Neutrophil (primary cell): ENCODE measurements at regions not wholly inside any gene's neighbourhood (a gene's known extent, or its start where the extent isn't known, plus 50 kb on each side); places are given as distances from the start of the nearest gene placed in this dataset.

Experiments used
- H3K27ac ChIP-seq: fragments of 200-600 bp; sonication (generic); 2 replicates; pipeline ENCODE4 v1.5.1; 2016; ENCODE audit warnings: mild to moderate bottlenecking, moderate library complexity
- H3K27me3 ChIP-seq: fragments of 200-600 bp; sonication (generic); 2 replicates; pipeline ENCODE4 v1.6.0; 2016; ENCODE audit warnings: mild to moderate bottlenecking
- H3K36me3 ChIP-seq: fragments of 200-600 bp; sonication (generic); 2 replicates; pipeline ENCODE4 v1.5.1; 2017
- H3K4me1 ChIP-seq, 2 experiments: fragments of 200-600 bp in 1 of 2; sonication (generic) in 1 of 2; 1 replicate in 1 of 2; 2 replicates in 1 of 2; pipeline versions ENCODE4 v1.5.1 to v1.6.1; 2013 to 2016; ENCODE audit warnings: low read depth in 1 of 2, low read length in 1 of 2, mild to moderate bottlenecking in 1 of 2, moderate library complexity in 1 of 2; ENCODE audit not compliant: control insufficient read depth in 1 of 2, insufficient read depth in 1 of 2
- H3K4me3 ChIP-seq, 2 experiments: fragments of 200-600 bp in 1 of 2; sonication (generic) in 1 of 2; 1 replicate in 1 of 2; 2 replicates in 1 of 2; pipeline ENCODE4 v1.5.1; 2013 to 2016; ENCODE audit warnings: low read depth in 1 of 2, low read length in 1 of 2, mild to moderate bottlenecking in 1 of 2, moderate library complexity in 1 of 2
- H3K9me3 ChIP-seq: fragments of 200-600 bp; sonication (generic); 2 replicates; pipeline ENCODE4 v1.5.1; 2016
- TF ChIP-seq, protein P1 (sequence below): fragments of 200-600 bp; sonication (generic); IDR thresholded peaks from 2 replicates; pipeline ENCODE4 v1.5.1; 2016; ENCODE audit warnings: antibody characterized with exemption

DNA sequence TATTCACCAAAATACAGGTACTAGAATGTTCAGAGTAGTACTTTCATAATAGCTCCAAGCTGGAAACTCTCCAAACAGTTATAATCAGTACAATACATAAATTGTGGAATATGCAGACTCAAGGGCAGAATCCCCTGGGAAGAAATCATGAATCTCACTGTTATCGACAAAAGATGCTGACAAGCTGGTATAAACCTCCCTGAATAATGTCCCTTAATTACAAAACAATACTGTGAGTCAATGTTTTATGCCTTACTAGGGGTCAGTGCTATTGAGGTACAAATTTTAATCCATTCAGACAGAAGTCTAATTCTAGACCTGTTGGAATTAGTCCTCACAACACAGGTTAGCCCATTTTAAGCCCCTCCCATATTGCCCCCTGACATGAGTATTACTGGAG, 532.3 kb downstream of the DTWD2 start:
- Histone ChIP-seq H3K27ac (no peak overlapping the region), H3K9me3 (no peaks in the 10 kb centered on the region), H3K27me3 (no peaks in the 10 kb centered on the region), H3K4me1 (no peaks in the 10 kb centered on the region), H3K4me3 (no peak overlapping the region), H3K36me3 (no peaks in the 10 kb centered on the region)
- TF ChIP-seq, protein P1, sequence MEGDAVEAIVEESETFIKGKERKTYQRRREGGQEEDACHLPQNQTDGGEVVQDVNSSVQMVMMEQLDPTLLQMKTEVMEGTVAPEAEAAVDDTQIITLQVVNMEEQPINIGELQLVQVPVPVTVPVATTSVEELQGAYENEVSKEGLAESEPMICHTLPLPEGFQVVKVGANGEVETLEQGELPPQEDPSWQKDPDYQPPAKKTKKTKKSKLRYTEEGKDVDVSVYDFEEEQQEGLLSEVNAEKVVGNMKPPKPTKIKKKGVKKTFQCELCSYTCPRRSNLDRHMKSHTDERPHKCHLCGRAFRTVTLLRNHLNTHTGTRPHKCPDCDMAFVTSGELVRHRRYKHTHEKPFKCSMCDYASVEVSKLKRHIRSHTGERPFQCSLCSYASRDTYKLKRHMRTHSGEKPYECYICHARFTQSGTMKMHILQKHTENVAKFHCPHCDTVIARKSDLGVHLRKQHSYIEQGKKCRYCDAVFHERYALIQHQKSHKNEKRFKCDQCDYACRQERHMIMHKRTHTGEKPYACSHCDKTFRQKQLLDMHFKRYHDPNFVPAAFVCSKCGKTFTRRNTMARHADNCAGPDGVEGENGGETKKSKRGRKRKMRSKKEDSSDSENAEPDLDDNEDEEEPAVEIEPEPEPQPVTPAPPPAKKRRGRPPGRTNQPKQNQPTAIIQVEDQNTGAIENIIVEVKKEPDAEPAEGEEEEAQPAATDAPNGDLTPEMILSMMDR = no peak

DNA sequence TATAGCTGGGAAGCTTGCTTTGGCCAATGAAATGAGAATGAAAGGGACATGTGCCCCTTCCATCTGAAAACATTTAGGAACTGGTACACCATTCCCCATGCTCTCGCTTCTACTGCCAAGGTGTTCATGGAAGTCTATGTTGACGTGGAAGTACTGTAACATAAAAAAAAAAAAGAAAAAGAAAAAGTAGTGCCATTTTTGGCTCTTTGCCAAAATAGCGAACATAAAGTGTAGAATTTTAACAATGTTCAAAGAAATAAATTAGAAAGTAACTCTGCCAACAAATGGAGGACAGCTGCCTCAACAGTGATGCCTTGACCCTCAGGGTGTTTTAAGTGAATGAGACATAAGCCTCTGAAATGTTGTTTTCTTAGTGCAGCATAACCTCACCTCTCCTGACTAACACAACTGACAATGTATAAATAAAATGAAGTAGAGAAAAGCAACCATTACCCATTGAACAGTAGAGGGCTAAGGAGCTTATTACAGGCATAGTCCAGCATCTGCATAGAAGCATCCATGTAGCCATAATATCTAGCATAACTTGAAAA, 536.6 kb downstream of the DTWD2 start:
- Histone ChIP-seq H3K27ac (no peak overlapping the region), H3K36me3 (no peaks in the 10 kb centered on the region), H3K4me1 (no peaks in the 10 kb centered on the region), H3K27me3 (no peaks in the 10 kb centered on the region), H3K4me3 (no peak overlapping the region), H3K9me3 (no peaks in the 10 kb centered on the region)
- TF ChIP-seq, protein P1 = no peak

DNA sequence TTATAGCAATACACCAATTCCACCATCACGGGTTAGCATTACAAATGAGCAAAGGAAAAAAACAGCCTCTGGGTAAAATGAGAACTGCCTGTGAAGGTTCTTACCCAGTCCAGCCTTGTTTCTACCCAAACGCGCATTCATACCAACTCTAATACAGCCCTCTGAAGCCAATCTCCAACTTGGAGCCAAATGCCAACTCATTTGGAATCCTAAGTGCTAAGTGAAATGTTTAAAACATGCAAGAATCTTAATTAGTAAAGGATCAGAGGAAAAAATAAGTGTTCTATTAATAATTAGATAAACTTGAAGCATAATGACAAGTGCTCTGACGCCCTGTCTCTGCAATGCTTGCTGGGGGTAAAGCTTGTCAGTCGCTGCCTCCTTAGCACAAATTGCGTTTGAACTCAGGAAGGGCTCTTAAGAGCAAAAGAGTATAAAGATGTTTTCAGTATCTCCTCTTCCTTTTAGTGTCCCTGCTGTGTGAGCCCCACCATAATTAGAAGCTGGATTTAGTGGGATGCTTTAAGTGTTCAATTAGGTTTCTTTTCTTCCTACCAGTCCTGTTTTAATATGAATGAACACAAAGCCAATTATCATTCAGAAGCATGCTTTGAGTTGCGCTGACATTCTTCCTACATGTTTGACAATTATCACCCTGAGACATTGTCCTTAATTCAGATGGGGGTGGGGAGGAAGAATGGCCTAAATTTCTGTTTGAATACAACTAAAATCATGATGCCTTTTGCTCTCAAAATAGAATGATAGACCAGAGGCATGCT, 537.6 kb downstream of the DTWD2 start:
- Histone ChIP-seq H3K27ac (no peak overlapping the region), H3K4me1 (no peaks in the 10 kb centered on the region), H3K4me3 (no peak overlapping the region), H3K36me3 (no peaks in the 10 kb centered on the region), H3K9me3 (no peaks in the 10 kb centered on the region), H3K27me3 (no peaks in the 10 kb centered on the region)
- TF ChIP-seq, protein P1 = no peak

DNA sequence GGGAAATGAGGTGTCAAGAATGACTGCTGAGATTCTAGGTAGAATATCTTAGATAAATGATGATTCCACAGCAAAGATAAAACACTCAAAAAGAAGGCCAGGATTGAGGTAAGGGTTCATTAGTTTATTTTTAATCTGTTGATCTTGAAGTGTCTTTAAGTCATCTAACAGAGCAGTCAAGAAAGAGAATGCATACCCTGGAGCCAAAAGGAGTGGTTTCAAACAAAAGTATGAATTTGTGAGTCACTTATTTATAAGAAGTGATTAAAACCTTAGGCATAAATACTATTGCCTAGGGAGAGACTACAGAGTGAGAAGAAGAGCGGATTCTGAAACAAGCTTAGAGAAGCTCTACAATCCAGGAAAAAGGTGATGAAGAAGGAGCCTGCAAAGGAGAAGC, 541.0 kb downstream of the DTWD2 start:
- H3K9me3 ChIP-seq = no peaks in the 10 kb centered on the region
- H3K36me3 ChIP-seq = no peaks in the 10 kb centered on the region
- no peak overlapping the region for H3K27ac ChIP-seq
- TF ChIP-seq, protein P1 = no peak
- H3K4me1 ChIP-seq = no peaks in the 10 kb centered on the region
- H3K4me3 ChIP-seq = no peak overlapping the region
- no peaks in the 10 kb centered on the region for H3K27me3 ChIP-seq

DNA sequence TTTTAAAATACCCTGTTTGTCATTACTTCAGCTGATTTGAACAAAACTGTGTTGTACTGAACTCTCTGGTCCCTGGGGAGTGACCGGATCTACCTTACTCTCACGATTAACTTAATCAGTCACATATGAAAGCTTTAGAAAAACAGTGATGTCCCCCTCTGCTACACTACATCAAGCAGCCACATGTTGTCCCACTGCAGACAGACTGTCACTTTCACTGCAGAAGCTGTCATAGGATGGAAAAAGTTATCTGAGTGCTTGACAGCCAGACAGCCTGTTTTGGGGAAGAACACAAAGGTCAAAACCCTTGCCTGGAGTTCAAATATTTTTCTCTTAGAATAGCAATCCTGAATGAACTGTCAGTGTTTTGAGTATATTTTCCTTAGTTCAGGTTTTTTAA, 546.4 kb downstream of the DTWD2 start:
- TF ChIP-seq, protein P1 = no peak
- no peaks in the 10 kb centered on the region for H3K4me1 ChIP-seq
- H3K9me3 ChIP-seq = no peaks in the 10 kb centered on the region
- H3K4me3 ChIP-seq = no peak overlapping the region
- H3K27ac ChIP-seq = no peak overlapping the region
- H3K36me3 ChIP-seq = no peaks in the 10 kb centered on the region
- H3K27me3 ChIP-seq = no peaks in the 10 kb centered on the region
